A549 (cell line): ENCODE measurements at regions not wholly inside any gene's neighbourhood (a gene's known extent, or its start where the extent isn't known, plus 50 kb on each side); places are given as distances from the start of the nearest gene placed in this dataset.

Experiments used
- CHD2 ChIP-seq: fragments of 150-350 bp; IDR thresholded peaks from 2 replicates; pipeline ENCODE4 v1.6.1; 2014; ENCODE audit warnings: low read length; ENCODE audit not compliant: partially characterized antibody
- CHD4 ChIP-seq: fragments of 200-600 bp; sonication (generic); IDR thresholded peaks from 2 replicates; pipeline ENCODE4 v1.6.1; 2016; ENCODE audit warnings: antibody characterized with exemption, mild to moderate bottlenecking, borderline replicate concordance
- CTCF ChIP-seq: fragments of >200 bp; sonication (Bioruptor Twin); formaldehyde crosslinking; IDR thresholded peaks from 3 replicates; pipeline ENCODE4 v1.5.1; 2016
- NR3C1 ChIP-seq: fragments of >200 bp; sonication (Bioruptor Twin); formaldehyde crosslinking; IDR thresholded peaks from 3 replicates; pipeline ENCODE4 v1.6.1; 2017
- ZFP36 ChIP-seq: fragments of 450-650 bp; IDR thresholded peaks from 2 replicates; pipeline ENCODE4 v1.6.1; 2014; ENCODE audit warnings: borderline replicate concordance; ENCODE audit not compliant: partially characterized antibody

- TF ChIP-seq CTCF, result no peak
- TF ChIP-seq CHD2, result no peak
- no peak for TF ChIP-seq CHD4
- TF ChIP-seq ZFP36, result no peak
- no peak for TF ChIP-seq NR3C1
Observed at GRCh38 chr3:16818945-16819344, 65.8 kb upstream of the PLCL2 start.
